CD4-positive, CD25-positive, alpha-beta regulatory T cell (primary cell): ENCODE measurements at regions not wholly inside any gene's neighbourhood (a gene's known extent, or its start where the extent isn't known, plus 50 kb on each side); places are given as distances from the start of the nearest gene placed in this dataset.

ENCODE experiments used
- ATAC-seq, 2 donors: fragments of 150-1000 bp; cut with Tn5 transposase; one replicate each; pipeline ENCODE4 v1.10.0; 2021; ENCODE audit warnings: low read depth in 2 of 2, moderate number of reproducible peaks in 2 of 2, moderate library complexity in 1 of 2
- DNase-seq, 3 donors: peaks; one replicate each; pipeline versions ENCODE4 v3.0.0 to v3.0.0-alpha.2; 2012 to 2022; ENCODE audit warnings: mixed read lengths in 1 of 3
- H3K27ac ChIP-seq: one replicate; pipeline ENCODE4 v1.7.0; 2013; ENCODE audit warnings: mild to moderate bottlenecking, low read length; ENCODE audit not compliant: insufficient read depth, poor library complexity, severe bottlenecking
- H3K27me3 ChIP-seq: one replicate; pipeline ENCODE4 v1.7.0; 2013; ENCODE audit warnings: low read length; ENCODE audit not compliant: control insufficient read depth, insufficient read depth
- H3K36me3 ChIP-seq: one replicate; pipeline ENCODE4 v1.7.0; 2013; ENCODE audit warnings: mild to moderate bottlenecking, low read length, moderate library complexity; ENCODE audit not compliant: control insufficient read depth, insufficient read depth
- H3K4me1 ChIP-seq: 2 replicates; pipeline ENCODE4 v1.7.0; 2013; ENCODE audit warnings: mild to moderate bottlenecking, low read length; ENCODE audit not compliant: insufficient read depth, control insufficient read depth, poor library complexity, severe bottlenecking
- H3K4me3 ChIP-seq: one replicate; pipeline ENCODE4 v1.7.0; 2013; ENCODE audit warnings: low read depth, mild to moderate bottlenecking, low read length, moderate library complexity
- H3K9me3 ChIP-seq, 2 experiments: 1 replicate in 1 of 2; 2 replicates in 1 of 2; pipeline ENCODE4 v1.7.0; 2013; ENCODE audit warnings: low read length in 2 of 2, mild to moderate bottlenecking in 1 of 2, moderate library complexity in 1 of 2; ENCODE audit not compliant: control insufficient read depth in 2 of 2
- H3K27ac Mint-ChIP-seq, 3 donors: one replicate each; pipeline ENCODE4 v1.8.0; 2020 to 2022; ENCODE audit warnings: mild to moderate bottlenecking in 3 of 3, mixed read lengths in 3 of 3, moderate library complexity in 2 of 3
- H3K27me3 Mint-ChIP-seq: one replicate; pipeline ENCODE4 v1.8.0; 2022; ENCODE audit warnings: mild to moderate bottlenecking, mixed read lengths
- H3K36me3 Mint-ChIP-seq: one replicate; pipeline ENCODE4 v1.8.0; 2020; ENCODE audit warnings: mixed read lengths
- H3K4me1 Mint-ChIP-seq, 4 donors: one replicate each; pipeline ENCODE4 v1.8.0; 2020 to 2022; ENCODE audit warnings: mixed read lengths in 4 of 4, mild to moderate bottlenecking in 1 of 4
- H3K4me3 Mint-ChIP-seq, 4 donors: one replicate each; pipeline ENCODE4 v1.8.0; 2020 to 2022; ENCODE audit warnings: mild to moderate bottlenecking in 4 of 4, mixed read lengths in 4 of 4, moderate library complexity in 3 of 4
- H3K9me3 Mint-ChIP-seq, 7 donors: one replicate each; pipeline ENCODE4 v1.8.0; 2020 to 2022; ENCODE audit warnings: mixed read lengths in 7 of 7, mild to moderate bottlenecking in 3 of 7, moderate library complexity in 2 of 7

DNA sequence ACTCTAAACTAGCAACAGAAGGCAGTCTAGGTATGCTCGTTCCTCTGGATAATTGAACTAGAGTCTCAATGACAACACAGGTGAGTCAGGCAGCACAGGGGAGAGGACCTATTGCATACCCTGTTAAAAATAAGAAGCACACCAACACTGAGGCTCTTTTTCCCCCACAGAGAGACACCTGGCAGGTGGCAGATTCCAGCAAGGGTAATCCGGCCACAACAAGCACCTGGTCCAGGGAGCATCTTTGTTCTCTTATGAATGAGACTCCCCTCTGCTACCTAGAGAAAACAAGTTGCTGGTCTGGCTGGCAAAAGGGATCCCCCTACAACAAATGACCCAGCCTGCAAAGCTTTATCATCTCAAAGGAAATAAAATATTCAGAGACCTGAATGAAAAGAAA, 508.9 kb upstream of the POU3F3 start:
- DNase-seq (no peak), ATAC-seq (no peak)
- H3K27me3 ChIP-seq = no peaks in the 10 kb centered on the region
- Mint-ChIP-seq H3K36me3 (no peaks in the 10 kb centered on the region), H3K4me1 (no peaks in the 10 kb centered on the region), H3K4me3 (no peak overlapping the region), H3K27me3 (no peaks in the 10 kb centered on the region), H3K9me3 (peaks cover 0 to 4% (median 0%) of the 10 kb centered on the region in 7 donors), H3K27ac (no peak overlapping the region)
- no peaks in the 10 kb centered on the region for H3K36me3 ChIP-seq
- H3K27ac ChIP-seq = no peak overlapping the region
- H3K4me1 ChIP-seq = no peaks in the 10 kb centered on the region
- no peaks in the 10 kb centered on the region for H3K9me3 ChIP-seq
- no peak overlapping the region for H3K4me3 ChIP-seq

- H3K27me3 Mint-ChIP-seq = no peaks in the 10 kb centered on the region
- no peak overlapping the region for H3K27ac ChIP-seq
- H3K27me3 ChIP-seq = no peaks in the 10 kb centered on the region
- no peaks in the 10 kb centered on the region for H3K4me1 ChIP-seq
- ATAC-seq (no peak), DNase-seq (no peak)
- H3K4me3 ChIP-seq = no peak overlapping the region
- no peak overlapping the region for H3K27ac Mint-ChIP-seq
- H3K9me3 ChIP-seq = no peaks in the 10 kb centered on the region
- H3K36me3 Mint-ChIP-seq = no peaks in the 10 kb centered on the region
- peaks cover 0 to 1% (median 0%) of the 10 kb centered on the region in 7 donors for H3K9me3 Mint-ChIP-seq
- H3K36me3 ChIP-seq = no peaks in the 10 kb centered on the region
- no peak overlapping the region for H3K4me3 Mint-ChIP-seq
- H3K4me1 Mint-ChIP-seq = no peaks in the 10 kb centered on the region
These were observed 495.8 kb upstream of the POU3F3 start for GRCh38 chr2:104358122-104358521.

DNA sequence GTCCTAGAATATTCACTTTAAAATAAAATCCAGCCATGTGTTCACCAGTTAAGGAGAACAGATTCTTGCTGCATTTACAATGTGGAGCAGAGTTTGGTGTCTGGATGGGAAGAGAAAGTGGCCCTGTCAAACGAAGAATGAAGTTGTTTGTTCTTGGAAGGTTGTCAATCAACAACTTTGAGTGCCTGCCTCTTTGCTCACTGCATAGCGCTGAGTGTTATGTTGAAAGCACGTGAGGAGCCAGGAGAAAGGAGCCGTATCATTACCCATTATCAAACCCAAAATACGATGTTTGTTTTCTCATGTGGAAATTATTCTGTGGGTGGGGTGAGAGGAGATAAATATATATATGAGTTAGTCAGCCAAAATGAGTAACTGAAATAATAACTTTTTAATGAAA, 492.5 kb upstream of the POU3F3 start:
- H3K4me1 Mint-ChIP-seq = no peaks in the 10 kb centered on the region
- no peak overlapping the region for H3K27ac ChIP-seq
- no peaks in the 10 kb centered on the region for H3K27me3 ChIP-seq
- H3K9me3 Mint-ChIP-seq = peaks cover 0 to 3% (median 0%) of the 10 kb centered on the region in 7 donors
- no peaks in the 10 kb centered on the region for H3K36me3 Mint-ChIP-seq
- no peak overlapping the region for H3K4me3 Mint-ChIP-seq
- no peaks in the 10 kb centered on the region for H3K4me1 ChIP-seq
- no peak overlapping the region for H3K27ac Mint-ChIP-seq
- no peaks in the 10 kb centered on the region for H3K36me3 ChIP-seq
- H3K4me3 ChIP-seq = no peak overlapping the region
- DNase-seq (no peak), ATAC-seq (no peak)
- no peaks in the 10 kb centered on the region for H3K27me3 Mint-ChIP-seq
- no peaks in the 10 kb centered on the region for H3K9me3 ChIP-seq

DNA sequence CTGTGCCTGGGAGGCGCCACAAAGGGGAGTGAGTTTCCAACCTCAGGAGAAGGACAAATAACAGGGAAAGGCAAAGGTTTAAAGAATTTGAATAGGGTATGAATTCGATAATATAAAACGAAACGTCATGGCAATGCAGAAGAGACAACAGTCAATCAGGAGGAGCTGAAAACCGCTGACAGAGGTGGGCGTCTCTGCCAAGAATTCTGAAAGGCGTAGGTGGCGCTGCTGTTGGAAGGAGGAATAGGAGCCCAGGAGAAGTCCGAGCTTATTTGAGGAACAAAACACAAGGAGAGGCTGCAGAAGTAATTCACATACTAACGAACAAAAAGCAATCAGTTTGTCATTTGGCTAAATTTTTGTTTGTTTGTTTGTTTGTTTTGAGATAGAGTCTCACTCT, 485.8 kb upstream of the POU3F3 start:
- H3K27me3 ChIP-seq = no peaks in the 10 kb centered on the region
- Mint-ChIP-seq H3K4me1 (no peaks in the 10 kb centered on the region), H3K4me3 (no peak overlapping the region), H3K27me3 (peaks cover 4% of the 10 kb centered on the region), H3K27ac (no peak overlapping the region), H3K9me3 (peaks cover 0 to 3% (median 0%) of the 10 kb centered on the region in 7 donors), H3K36me3 (no peaks in the 10 kb centered on the region)
- H3K4me3 ChIP-seq = no peak overlapping the region
- H3K27ac ChIP-seq = no peak overlapping the region
- DNase-seq (no peak), ATAC-seq (no peak)
- no peaks in the 10 kb centered on the region for H3K9me3 ChIP-seq
- H3K4me1 ChIP-seq = no peaks in the 10 kb centered on the region
- no peaks in the 10 kb centered on the region for H3K36me3 ChIP-seq

DNA sequence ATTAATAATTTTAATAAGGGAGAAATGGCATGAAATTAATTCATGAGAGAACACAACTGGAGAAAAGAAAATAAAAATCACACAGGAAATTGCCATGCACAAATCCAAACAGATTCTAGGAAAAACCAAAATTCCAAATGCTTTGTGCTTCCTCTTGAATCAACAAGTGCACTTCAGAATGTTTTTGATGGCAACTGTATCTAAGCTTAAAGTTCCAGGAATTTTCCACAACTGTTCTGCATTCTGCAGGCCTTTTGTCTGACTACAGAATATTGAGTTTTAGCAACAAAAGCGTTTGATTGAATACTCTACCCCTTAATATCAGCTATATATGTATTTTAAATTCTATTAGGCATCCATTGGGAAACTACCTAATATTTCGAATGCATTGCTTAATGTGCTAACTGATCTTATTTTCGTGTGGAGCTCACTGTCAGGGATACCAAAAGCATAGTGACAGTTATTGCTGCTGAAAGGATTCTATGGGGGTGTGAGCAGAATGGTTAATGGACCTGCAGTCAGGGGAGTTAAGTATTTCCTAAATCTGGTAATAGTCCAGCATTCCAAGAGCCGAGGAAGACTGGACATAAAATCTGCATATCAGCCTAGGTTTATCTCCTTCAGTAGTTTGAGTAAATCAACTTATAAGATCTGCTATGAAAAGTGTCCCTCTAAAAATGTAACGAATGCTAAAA, 482.7 kb upstream of the POU3F3 start:
- Histone ChIP-seq H3K27me3 (no peaks in the 10 kb centered on the region), H3K27ac (no peak overlapping the region), H3K4me3 (no peak overlapping the region), H3K36me3 (no peaks in the 10 kb centered on the region), H3K9me3 (no peaks in the 10 kb centered on the region), H3K4me1 (no peaks in the 10 kb centered on the region)
- Mint-ChIP-seq H3K27ac (no peak overlapping the region), H3K36me3 (no peaks in the 10 kb centered on the region), H3K4me3 (no peak overlapping the region), H3K27me3 (peaks cover 4% of the 10 kb centered on the region), H3K9me3 (peaks cover 0 to 3% (median 0%) of the 10 kb centered on the region in 7 donors), H3K4me1 (no peaks in the 10 kb centered on the region)
- ATAC-seq = no peak
- no peak for DNase-seq

DNA sequence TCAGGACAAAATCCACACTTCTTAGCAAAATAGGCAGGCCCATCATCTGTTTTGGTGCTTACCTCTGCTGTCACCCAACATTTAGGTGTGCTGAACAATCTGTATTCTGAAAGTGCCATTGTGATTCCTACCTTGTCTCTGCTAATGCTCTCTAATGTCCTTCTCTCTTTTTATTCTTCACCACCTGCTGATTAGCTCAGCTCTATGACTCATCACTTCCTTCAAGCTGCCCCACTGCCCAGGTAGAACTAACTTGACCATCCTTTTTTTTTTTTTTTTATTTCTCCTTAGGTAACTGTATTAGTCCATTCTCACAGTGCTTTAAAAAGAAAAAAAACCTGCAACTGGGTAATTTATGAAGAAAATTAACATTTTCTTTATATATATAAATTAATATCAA, 478.7 kb upstream of the POU3F3 start:
- ATAC-seq (no peak), DNase-seq (no peak)
- H3K4me1 ChIP-seq = no peaks in the 10 kb centered on the region
- peaks cover 0 to 18% (median 2%) of the 10 kb centered on the region in 4 donors for H3K4me1 Mint-ChIP-seq
- peaks cover 3% of the 10 kb centered on the region for H3K27me3 Mint-ChIP-seq
- H3K9me3 ChIP-seq = no peaks in the 10 kb centered on the region
- H3K27ac ChIP-seq = no peak overlapping the region
- no peaks in the 10 kb centered on the region for H3K36me3 Mint-ChIP-seq
- H3K4me3 Mint-ChIP-seq = no peak overlapping the region
- H3K27me3 ChIP-seq = no peaks in the 10 kb centered on the region
- no peak overlapping the region for H3K27ac Mint-ChIP-seq
- H3K4me3 ChIP-seq = no peak overlapping the region
- H3K36me3 ChIP-seq = no peaks in the 10 kb centered on the region
- H3K9me3 Mint-ChIP-seq = peaks cover 0 to 3% (median 2%) of the 10 kb centered on the region in 7 donors

DNA sequence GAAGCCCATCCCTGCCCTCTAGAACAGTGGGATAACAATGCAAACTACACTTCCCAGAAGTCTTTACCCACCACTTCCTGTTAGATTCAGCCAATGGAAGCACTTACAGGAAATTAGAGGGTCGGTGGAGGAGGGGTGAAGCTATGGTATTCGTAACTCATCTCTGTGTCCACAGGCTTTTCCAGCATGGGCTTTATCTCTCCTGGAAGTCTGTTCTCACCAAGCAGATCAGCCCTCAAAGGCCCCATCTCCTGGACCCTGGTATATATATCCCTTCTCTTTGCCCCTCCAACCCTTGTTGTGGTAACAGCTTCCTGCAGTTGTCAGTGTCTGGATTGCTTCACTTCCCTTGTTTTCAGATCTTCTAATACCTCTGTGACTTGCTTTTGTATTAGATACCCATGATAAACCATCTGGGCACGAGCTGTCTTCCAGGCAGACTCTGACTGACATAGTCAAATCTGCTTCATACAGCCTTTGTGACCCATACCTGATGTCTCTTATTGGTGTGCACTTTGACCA, 475.0 kb upstream of the POU3F3 start:
- Mint-ChIP-seq H3K9me3 (peaks cover 0 to 6% (median 0%) of the 10 kb centered on the region in 7 donors), H3K4me3 (peak overlapping the region; percentile 52 to 89 (median 82)), H3K27ac (peak overlapping the region; percentile 44 to 94 (median 82)), H3K27me3 (peaks cover 4% of the 10 kb centered on the region), H3K36me3 (no peaks in the 10 kb centered on the region), H3K4me1 (peaks cover 0 to 20% (median 2%) of the 10 kb centered on the region in 4 donors)
- Histone ChIP-seq H3K4me3 (peak overlapping the region; percentile 72), H3K27ac (no peak overlapping the region), H3K4me1 (no peaks in the 10 kb centered on the region), H3K36me3 (no peaks in the 10 kb centered on the region), H3K9me3 (no peaks in the 10 kb centered on the region), H3K27me3 (no peaks in the 10 kb centered on the region)
- DNase-seq (peak in 2 of 3 donors; percentile 32 to 48), ATAC-seq (peak; percentile 46 to 70)

- DNase-seq (no peak), ATAC-seq (no peak)
- H3K27ac ChIP-seq = no peak overlapping the region
- Mint-ChIP-seq H3K4me1 (peaks cover 0 to 4% (median 2%) of the 10 kb centered on the region in 4 donors), H3K27me3 (peaks cover 3% of the 10 kb centered on the region), H3K36me3 (no peaks in the 10 kb centered on the region), H3K4me3 (no peak overlapping the region), H3K9me3 (peaks cover 0 to 10% (median 2%) of the 10 kb centered on the region in 7 donors), H3K27ac (no peak overlapping the region)
- no peak overlapping the region for H3K4me3 ChIP-seq
- no peaks in the 10 kb centered on the region for H3K4me1 ChIP-seq
- no peaks in the 10 kb centered on the region for H3K9me3 ChIP-seq
- no peaks in the 10 kb centered on the region for H3K27me3 ChIP-seq
- H3K36me3 ChIP-seq = no peaks in the 10 kb centered on the region
These were observed 469.0 kb upstream of the POU3F3 start for GRCh38 chr2:104384961-104385360.
